Activated CD4-positive, alpha-beta T cell treated with anti-CD3 and anti-CD28 coated beads for 24 hours (primary cell): ENCODE measurements at regions not wholly inside any gene's neighbourhood (a gene's known extent, or its start where the extent isn't known, plus 50 kb on each side); places are given as distances from the start of the nearest gene placed in this dataset.
A peak's percentile ranks its signal among the peaks of the same experiment; 100 is the strongest.

Experiments
- DNase-seq, 2 donors: peaks; one replicate each; pipeline ENCODE4 v3.0.0-alpha.2; 2020; ENCODE audit warnings: low read depth in 2 of 2

GRCh38 chr13:99027661-99028425 lies 50.0 kb upstream of the DOCK9 start:
- DNase-seq: no peak

GRCh38 chr13:99028890-99029289 lies 51.0 kb upstream of the DOCK9 start:
- peak in 1 of 2 donors; percentile 25 for DNase-seq

GRCh38 chr13:99029576-99029975 lies 51.7 kb upstream of the DOCK9 start:
- DNase-seq: no peak

DNA sequence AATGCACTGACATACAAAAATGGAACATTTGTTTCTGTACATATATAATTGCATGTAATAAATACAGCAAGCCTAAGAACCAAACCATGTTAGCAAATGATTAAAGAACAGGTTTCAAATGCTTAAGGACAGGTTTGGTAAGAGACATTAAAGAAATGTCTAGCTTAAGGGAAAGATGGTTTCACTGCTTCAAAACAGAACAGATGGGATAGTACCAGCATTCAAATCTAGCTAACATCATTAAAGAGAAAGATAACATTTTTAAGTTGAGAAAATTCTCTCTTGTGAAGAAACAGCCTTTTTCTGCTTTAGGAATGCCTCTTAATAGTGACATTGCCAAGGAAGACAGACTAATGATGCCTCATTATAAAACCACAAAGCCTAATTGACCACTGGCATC lies 52.5 kb upstream of the DOCK9 start:
- no peak for DNase-seq

DNA sequence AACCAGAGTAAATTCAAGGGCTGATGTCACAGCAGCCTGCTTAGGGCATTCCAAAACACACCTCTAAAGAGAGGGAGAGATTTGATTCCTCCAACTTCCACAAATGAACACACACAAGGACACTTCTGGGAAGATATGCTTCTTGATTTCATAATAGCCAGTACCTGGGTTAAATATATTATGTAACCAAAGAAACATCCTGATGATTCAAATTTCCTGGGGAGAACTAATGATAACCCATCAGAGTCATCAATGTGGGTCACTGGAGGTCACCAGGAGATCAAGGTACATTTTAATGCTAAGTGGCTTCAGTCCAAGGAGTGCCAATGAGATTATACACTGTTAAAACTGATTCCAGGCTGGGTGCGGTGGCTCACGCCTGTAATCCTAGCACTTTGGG lies 54.0 kb upstream of the DOCK9 start:
- DNase-seq: no peak

- DNase-seq: no peak
Measured at GRCh38 chr13:99033814-99034213, 56.0 kb upstream of the DOCK9 start.

GRCh38 chr13:99034333-99035085 lies 56.6 kb upstream of the DOCK9 start:
- no peak for DNase-seq

DNA sequence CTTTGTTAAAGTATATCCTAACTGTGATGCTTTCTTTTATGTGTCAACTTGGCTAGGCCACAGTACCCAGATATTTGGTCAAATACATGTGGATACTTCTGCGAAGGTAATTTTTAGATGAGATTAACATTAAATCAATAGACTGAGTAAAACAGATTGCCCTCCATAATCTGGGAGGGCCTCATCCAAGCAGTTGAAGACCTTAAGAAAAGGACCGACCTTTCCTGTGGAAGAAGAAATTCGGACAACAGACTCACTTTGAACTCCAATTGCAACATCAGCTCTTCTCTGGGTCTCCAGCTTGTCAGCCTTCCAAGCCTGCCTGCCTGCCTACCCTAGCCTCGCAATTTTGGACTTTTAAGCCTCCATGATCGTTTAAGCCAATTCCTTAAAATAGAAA lies 57.9 kb upstream of the DOCK9 start:
- DNase-seq: no peak

DNA sequence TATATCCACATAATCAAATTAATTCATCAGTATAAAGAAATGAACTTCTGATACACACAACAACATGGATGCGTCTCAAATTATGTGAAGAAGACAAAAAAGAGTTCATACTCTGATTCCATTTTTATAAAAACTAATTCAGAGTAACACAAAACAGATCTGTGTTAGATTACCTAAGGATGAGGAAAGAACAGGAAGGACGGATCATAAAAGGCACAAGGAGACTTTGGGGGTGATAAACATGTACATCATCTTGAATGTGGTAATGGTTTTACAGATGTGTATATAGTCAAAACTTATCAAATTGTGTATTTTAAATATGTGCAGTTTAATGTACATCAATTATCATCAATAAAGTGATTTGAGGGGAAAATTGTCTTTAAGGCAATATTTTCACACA lies 59.9 kb upstream of the DOCK9 start:
- no peak for DNase-seq

DNA sequence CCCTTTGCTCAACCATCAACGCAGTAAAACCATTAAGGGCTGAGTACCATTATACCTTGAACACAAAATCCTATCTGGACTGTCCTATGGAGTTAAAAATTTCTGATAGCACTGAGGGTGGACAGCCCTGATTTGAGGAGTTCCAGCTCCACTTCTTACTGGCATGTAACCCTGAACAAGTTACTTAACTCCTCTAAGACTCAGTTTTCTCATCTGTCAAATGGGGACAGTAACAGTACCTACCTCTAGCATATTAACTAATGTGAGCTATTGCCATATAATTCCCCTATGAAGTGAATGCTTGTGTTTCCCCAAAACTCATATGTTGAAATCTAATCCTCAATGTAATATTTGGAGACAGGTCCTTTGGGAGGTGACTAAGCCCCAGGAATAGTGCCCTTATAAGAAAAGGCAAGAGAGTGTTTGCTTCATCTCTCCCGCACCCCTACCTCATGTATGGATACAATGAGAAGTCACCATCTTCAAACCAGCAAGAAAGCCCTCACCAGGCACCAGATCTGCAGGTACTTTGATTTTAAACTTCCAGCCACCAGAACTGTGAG lies 61.9 kb upstream of the DOCK9 start:
- no peak for DNase-seq

GRCh38 chr13:99040536-99041131 lies 62.8 kb upstream of the DOCK9 start:
- no peak for DNase-seq

- no peak for DNase-seq
Measured at GRCh38 chr13:99041337-99041736, 63.5 kb upstream of the DOCK9 start.

DNA sequence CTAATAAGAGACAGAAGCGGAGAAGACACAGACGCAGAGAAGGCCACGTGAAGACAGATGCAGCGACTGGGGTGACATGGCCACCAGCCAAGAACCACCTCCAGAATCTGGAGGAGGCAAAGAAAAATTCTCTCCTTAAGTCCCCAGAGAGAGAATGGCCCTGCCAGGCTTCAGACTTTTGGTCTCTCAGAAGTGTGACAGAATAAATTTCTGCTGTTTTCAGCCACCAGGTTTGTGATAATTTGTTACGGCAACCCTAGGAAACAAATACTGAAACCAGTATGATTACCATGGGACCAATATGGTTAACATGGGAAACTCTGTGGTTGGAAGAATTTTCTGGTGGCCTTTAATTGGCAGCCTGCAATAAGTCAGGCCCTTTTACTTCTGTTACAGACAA lies 63.9 kb upstream of the DOCK9 start:
- DNase-seq: no peak

DNA sequence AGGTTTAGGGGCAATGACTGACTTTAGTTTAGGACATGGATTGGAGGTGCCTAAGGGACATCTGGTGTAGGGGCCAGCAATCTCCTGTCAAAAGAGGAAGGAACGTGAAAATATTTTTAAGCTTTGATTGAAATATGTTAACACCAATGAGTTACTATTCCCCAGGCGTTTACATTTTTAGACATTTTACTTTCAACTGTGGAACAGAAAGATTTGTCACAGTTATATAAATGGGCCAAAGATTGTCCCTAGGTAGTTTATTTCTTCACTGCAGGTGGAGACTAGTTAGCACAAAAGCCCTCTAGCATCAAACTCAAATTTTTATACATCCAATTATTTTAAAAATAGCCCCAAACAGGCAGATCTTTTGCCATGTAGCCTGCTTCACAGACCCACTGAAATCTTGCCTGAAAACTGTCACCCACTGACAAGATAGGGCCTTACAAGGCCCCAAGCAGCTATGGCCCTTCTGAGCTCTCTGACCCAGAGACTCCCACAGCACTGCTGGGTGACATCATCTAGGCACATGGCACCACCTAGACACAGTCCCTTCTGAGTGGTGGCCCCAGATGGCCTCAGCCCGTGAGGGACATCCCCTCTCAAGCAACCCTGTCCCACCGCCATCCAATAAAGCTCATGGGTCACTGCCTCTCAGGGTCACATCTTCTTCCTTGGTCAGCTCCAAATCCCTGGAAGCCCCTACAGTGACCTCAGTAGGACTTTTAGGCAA lies 64.8 kb upstream of the DOCK9 start:
- no peak for DNase-seq

DNA sequence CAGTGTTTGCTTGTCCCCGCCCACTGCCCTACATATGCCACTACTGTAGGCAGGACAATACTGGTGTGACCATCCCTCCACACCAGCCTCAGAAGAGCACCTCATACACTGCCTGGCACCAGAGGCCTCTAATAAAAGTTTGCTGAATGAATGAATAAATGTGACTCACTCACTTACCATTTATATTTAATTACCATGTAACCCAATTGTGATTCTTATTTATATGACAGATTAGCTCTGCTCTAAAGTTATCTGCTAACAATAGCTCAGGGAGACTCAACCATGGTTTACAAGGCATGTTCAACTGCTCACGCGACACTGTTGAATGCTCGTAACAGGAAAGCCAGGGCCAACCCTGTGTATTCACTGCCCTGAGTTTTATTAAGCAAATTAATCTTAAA lies 66.0 kb upstream of the DOCK9 start:
- no peak for DNase-seq

DNA sequence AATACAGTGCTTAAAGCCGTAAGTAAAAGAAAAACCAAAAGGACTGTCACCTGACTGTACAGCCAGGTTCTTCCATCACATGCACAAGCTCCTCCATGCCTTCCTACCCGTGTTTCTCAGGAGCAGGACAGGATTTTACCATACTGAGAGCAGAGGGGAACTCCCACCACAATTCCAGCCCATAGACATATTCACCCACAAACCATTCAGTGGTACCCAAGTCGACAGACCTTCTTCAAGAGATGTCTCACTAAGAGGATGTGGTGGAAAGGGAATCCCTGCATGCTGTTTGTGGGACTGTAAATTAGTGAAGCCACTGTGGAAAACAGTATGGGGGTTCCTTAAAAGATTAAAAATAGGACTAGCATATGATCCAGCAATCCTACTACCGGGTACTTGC lies 66.9 kb upstream of the DOCK9 start:
- DNase-seq: no peak

DNA sequence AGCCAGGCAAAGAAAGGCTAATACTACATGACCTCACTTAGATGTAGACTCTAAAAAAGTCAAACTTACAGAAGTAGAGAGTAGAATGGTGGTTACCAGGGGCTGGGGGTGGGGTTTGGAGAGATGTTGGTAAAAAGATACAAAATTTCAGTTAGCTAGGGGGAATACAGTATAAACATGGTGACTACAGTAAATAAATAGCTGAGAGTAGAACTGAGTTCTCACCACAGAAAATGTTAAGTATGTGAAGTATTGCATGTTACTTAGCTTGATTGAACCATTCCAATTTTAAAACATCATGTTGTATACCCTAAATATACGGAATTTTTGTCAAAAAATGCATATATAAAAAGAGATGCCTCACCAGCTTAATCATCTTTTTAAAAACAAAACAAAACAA lies 67.5 kb upstream of the DOCK9 start:
- no peak for DNase-seq

DNA sequence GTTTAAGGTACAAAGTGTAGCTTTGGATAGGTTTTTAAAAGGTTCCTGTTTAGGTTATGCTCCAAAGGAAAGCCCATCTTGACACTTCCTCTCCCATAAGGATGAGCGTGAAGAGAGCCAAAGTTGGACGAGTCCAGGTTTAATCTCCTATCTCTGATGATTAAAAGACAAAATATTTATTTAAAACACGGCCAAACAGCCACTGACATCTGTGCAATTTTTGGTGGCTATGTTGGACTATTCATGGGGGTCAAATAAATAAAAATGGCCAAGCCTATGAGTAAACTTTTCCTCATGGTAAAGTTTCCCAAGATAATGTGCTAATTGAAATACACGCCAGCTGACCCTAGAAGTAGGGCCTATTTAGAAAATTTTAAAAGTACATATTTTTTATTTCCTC lies 69.0 kb upstream of the DOCK9 start:
- DNase-seq: no peak

DNA sequence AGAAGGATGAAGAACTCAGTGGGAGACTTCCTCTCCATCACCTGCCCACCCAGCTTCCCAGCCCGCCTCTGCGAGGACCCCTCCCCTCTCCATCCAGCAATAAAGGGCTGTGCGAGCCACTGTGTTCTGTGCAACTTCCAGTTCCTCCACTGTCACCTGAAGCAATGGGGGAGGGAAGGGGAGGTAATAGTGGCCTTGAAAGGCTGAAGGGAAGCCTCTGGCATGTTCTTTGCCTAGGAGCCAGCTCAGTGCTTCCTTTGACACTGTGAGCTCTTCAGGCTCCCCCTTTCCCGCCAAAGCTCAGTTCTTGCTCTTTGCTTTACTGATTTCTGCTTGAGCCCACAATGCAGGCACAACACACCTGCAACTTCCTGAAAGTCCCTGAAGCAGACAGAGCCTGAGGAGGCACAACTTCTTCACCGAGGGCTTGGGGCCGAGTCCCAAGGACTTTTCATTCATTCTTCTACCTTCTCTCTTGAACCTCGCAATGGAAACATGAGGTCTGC lies 73.2 kb upstream of the DOCK9 start:
- DNase-seq: no peak

GRCh38 chr13:99051768-99052455 lies 74.0 kb upstream of the DOCK9 start:
- DNase-seq: no peak

GRCh38 chr13:99053636-99054233 lies 75.9 kb upstream of the DOCK9 start:
- no peak for DNase-seq
